AG09319 (cell line): ENCODE measurements at regions not wholly inside any gene's neighbourhood (a gene's known extent, or its start where the extent isn't known, plus 50 kb on each side); places are given as distances from the start of the nearest gene placed in this dataset.

Experiments
- DNase-seq: peaks from one replicate; pipeline ENCODE4 v3.0.0-alpha.2; 2010; ENCODE audit warnings: low read depth; ENCODE audit errors: extremely low read depth
- CTCF ChIP-seq: IDR thresholded peaks from 2 replicates; pipeline ENCODE4 v1.5.1; 2011; ENCODE audit warnings: low read depth, mild to moderate bottlenecking, inconsistent platforms, low read length, moderate library complexity

GRCh38 chrX:149992918-149993317 lies 54.6 kb upstream of the EOLA2 start:
- DNase-seq = no peak
- TF ChIP-seq CTCF = no peak

GRCh38 chrX:149993989-149994388 lies 55.7 kb upstream of the EOLA2 start:
- TF ChIP-seq CTCF = no peak
- DNase-seq = no peak

GRCh38 chrX:149996515-149996914 lies 58.2 kb upstream of the EOLA2 start:
- no peak for DNase-seq
- TF ChIP-seq CTCF = no peak

- TF ChIP-seq CTCF = no peak
- DNase-seq = no peak
Observed at GRCh38 chrX:150005027-150005426, 66.7 kb upstream of the EOLA2 start.

GRCh38 chrX:150007356-150007755 lies 69.1 kb upstream of the EOLA2 start:
- no peak for TF ChIP-seq CTCF
- no peak for DNase-seq

GRCh38 chrX:150012647-150013381 lies 74.5 kb upstream of the EOLA2 start:
- no peak for TF ChIP-seq CTCF
- DNase-seq = no peak

- DNase-seq = no peak
Observed at GRCh38 chrX:150014525-150014924, 76.2 kb upstream of the EOLA2 start.

More at GRCh38 chrX:150014525-150014924, 76.2 kb upstream of the EOLA2 start:
- no peak for TF ChIP-seq CTCF
